CD4-positive, alpha-beta memory T cell (primary cell): ENCODE measurements at regions not wholly inside any gene's neighbourhood (a gene's known extent, or its start where the extent isn't known, plus 50 kb on each side); places are given as distances from the start of the nearest gene placed in this dataset.

ENCODE experiments used
- CTCF ChIA-PET: fragments of 350-600 bp; sonication (Branson Sonifier 250); formaldehyde crosslinking; loops from one replicate; lab custom pipeline; 2021; ENCODE audit warnings: inconsistent platforms; ENCODE audit not compliant: partially characterized antibody; lab: Charles Lee
- POLR2A ChIA-PET: fragments of 350-600 bp; sonication (Branson Sonifier 250); formaldehyde crosslinking; loops from one replicate; lab custom pipeline; 2021; ENCODE audit not compliant: partially characterized antibody; lab: Charles Lee
- DNase-seq, 5 donors: peaks; one replicate each; pipeline versions ENCODE4 v3.0.0 to v3.0.0-alpha.2; 2020 to 2022; ENCODE audit warnings: mixed read lengths in 1 of 5
- H3K27ac ChIP-seq: one replicate; pipeline ENCODE4 v1.7.0; 2013; ENCODE audit warnings: low read depth, low read length
- H3K27me3 ChIP-seq: 2 replicates; pipeline ENCODE4 v1.7.0; 2013; ENCODE audit warnings: mild to moderate bottlenecking, low read length, moderate library complexity; ENCODE audit not compliant: insufficient read depth
- H3K36me3 ChIP-seq: 2 replicates; pipeline ENCODE4 v1.7.0; 2013; ENCODE audit warnings: mild to moderate bottlenecking, low read length, moderate library complexity; ENCODE audit not compliant: insufficient read depth
- H3K4me1 ChIP-seq: 2 replicates; pipeline ENCODE4 v1.7.0; 2013; ENCODE audit warnings: mild to moderate bottlenecking, low read length, moderate library complexity; ENCODE audit not compliant: insufficient read depth
- H3K4me3 ChIP-seq, 2 donors: one replicate each; pipeline ENCODE4 v1.7.0; 2013; ENCODE audit warnings: low read length in 2 of 2, mild to moderate bottlenecking in 1 of 2
- H3K9me3 ChIP-seq, 2 donors: one replicate each; pipeline ENCODE4 v1.7.0; 2013; ENCODE audit warnings: low read length in 2 of 2, control low read depth in 1 of 2; ENCODE audit not compliant: control insufficient read depth in 1 of 2
- H3K27ac Mint-ChIP-seq, 7 donors: one replicate each; pipeline ENCODE4 v1.8.0; 2020 to 2021; ENCODE audit warnings: mixed read lengths in 7 of 7, mild to moderate bottlenecking in 6 of 7, inconsistent platforms in 3 of 7, moderate library complexity in 3 of 7
- H3K27me3 Mint-ChIP-seq, 2 donors: one replicate each; pipeline ENCODE4 v1.8.0; 2020 to 2021; ENCODE audit warnings: mixed read lengths in 2 of 2
- H3K36me3 Mint-ChIP-seq, 2 donors: one replicate each; pipeline ENCODE4 v1.8.0; 2020 to 2021; ENCODE audit warnings: mixed read lengths in 2 of 2, inconsistent platforms in 1 of 2, mild to moderate bottlenecking in 1 of 2
- H3K4me1 Mint-ChIP-seq, 4 donors: one replicate each; pipeline ENCODE4 v1.8.0; 2020 to 2021; ENCODE audit warnings: mixed read lengths in 4 of 4, mild to moderate bottlenecking in 1 of 4
- H3K4me3 Mint-ChIP-seq, 8 donors: one replicate each; pipeline ENCODE4 v1.8.0; 2020 to 2021; ENCODE audit warnings: mixed read lengths in 8 of 8, mild to moderate bottlenecking in 7 of 8, moderate library complexity in 6 of 8, inconsistent platforms in 3 of 8
- H3K9me3 Mint-ChIP-seq, 8 donors: one replicate each; pipeline ENCODE4 v1.8.0; 2020 to 2021; ENCODE audit warnings: mixed read lengths in 8 of 8, mild to moderate bottlenecking in 5 of 8, inconsistent platforms in 3 of 8, moderate library complexity in 1 of 8
- intact Hi-C: fragments of 100-400 bp; cut with micrococcal nuclease; formaldehyde crosslinking; loops from one replicate; pipeline ENCODE4 v1.15.1; 2023

DNA sequence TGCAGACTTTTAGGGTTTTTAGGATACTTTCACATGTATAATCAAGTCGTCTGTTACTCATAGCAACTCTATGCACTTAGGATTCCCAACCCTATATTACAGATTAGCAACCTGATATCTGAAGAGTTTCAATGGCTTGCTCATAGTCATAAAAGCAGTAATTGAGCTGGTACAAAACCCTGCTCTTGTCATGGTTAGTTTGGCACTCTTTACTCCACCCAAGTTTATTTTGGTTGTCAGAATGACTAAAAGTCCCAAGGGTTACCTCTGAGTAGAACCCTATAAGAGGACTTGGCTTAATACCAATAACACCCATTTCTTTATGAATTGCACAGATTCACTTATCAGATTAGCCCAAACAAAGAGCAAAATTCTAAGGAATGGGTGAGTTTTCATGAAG lies 550.6 kb downstream of the SOX6 start:
- Mint-ChIP-seq H3K9me3 (peaks cover 0 to 3% (median 0%) of the 10 kb centered on the region in 8 donors), H3K27ac (no peak overlapping the region), H3K4me3 (no peak overlapping the region), H3K27me3 (no peaks in the 10 kb centered on the region), H3K36me3 (no peaks in the 10 kb centered on the region), H3K4me1 (peaks cover 0 to 4% (median under 1%) of the 10 kb centered on the region in 4 donors)
- Histone ChIP-seq H3K27me3 (no peaks in the 10 kb centered on the region), H3K36me3 (no peaks in the 10 kb centered on the region), H3K9me3 (no peaks in the 10 kb centered on the region), H3K27ac (no peak overlapping the region), H3K4me3 (no peak overlapping the region), H3K4me1 (no peaks in the 10 kb centered on the region)
- ChIA-PET POLR2A (no interaction called here), CTCF (no interaction called here)
- intact Hi-C loops, result no loop called here
- DNase-seq, result no peak

DNA sequence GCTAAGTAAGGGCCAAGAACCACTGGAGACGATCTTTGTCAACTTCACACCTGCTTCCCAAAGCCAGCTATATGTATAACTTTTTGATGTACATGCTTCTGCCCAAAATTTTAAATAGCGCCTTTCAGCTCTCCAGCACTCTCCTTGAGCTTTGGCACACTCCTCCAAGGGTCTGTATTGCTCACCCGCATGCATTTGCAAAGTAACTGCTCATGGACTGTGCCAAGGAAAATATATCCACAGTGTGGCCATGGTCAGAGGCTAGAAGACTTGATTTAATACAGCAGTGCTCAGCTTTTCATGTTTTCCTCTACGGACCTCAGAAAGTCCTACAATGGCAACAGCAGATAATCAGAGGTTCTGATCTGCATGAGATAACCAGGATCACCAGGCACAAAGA lies 550.1 kb downstream of the SOX6 start:
- POLR2A ChIA-PET, result no interaction called here

DNA sequence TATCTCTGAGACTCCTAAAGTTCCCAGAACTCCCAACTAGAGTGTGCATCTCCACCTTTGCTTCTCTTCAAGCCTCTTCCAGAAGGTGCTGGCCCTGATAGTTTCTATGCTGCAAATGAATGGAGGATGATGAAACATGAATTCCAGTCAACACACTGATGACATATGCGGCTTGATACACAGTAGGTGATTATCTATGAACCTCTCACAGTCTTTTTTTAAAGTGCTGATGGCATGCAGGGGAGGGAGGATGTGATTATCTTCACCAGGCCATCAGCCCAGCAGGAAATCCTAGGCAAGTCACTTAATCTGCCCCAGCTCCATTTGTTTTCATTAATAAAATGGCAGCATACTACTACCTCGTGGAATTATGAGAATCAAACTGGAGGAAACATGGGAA lies 548.5 kb downstream of the SOX6 start:
- H3K27ac Mint-ChIP-seq, result no peak overlapping the region
- H3K4me1 ChIP-seq, result no peaks in the 10 kb centered on the region
- H3K36me3 Mint-ChIP-seq, result no peaks in the 10 kb centered on the region
- ChIA-PET POLR2A (no interaction called here), CTCF (no interaction called here)
- H3K27me3 ChIP-seq, result no peaks in the 10 kb centered on the region
- no peak for DNase-seq
- no peaks in the 10 kb centered on the region for H3K9me3 ChIP-seq
- no peak overlapping the region for H3K27ac ChIP-seq
- H3K4me3 Mint-ChIP-seq, result no peak overlapping the region
- intact Hi-C loops, result no loop called here
- H3K4me3 ChIP-seq, result no peak overlapping the region
- H3K36me3 ChIP-seq, result no peaks in the 10 kb centered on the region
- peaks cover 0 to 1% (median 0%) of the 10 kb centered on the region in 4 donors for H3K4me1 Mint-ChIP-seq
- H3K9me3 Mint-ChIP-seq, result peaks cover 0 to 3% (median 0%) of the 10 kb centered on the region in 8 donors
- H3K27me3 Mint-ChIP-seq, result no peaks in the 10 kb centered on the region

More for the DNA sequence above, 550.1 kb downstream of the SOX6 start:
- H3K4me1 Mint-ChIP-seq, result peaks cover 0 to 1% (median 0%) of the 10 kb centered on the region in 4 donors
- H3K9me3 Mint-ChIP-seq, result peaks cover 0 to 3% (median 0%) of the 10 kb centered on the region in 8 donors
- Histone ChIP-seq H3K4me1 (no peaks in the 10 kb centered on the region), H3K36me3 (no peaks in the 10 kb centered on the region), H3K9me3 (no peaks in the 10 kb centered on the region), H3K27me3 (no peaks in the 10 kb centered on the region), H3K4me3 (no peak overlapping the region), H3K27ac (no peak overlapping the region)
- no peaks in the 10 kb centered on the region for H3K36me3 Mint-ChIP-seq
- no peak for DNase-seq
- H3K27ac Mint-ChIP-seq, result no peak overlapping the region
- H3K4me3 Mint-ChIP-seq, result no peak overlapping the region
- intact Hi-C loops, result no loop called here
- no peaks in the 10 kb centered on the region for H3K27me3 Mint-ChIP-seq
- CTCF ChIA-PET, result no interaction called here

GRCh38 chr11:15810082-15810481 lies 546.3 kb downstream of the SOX6 start:
- CTCF ChIA-PET, result no interaction called here
- Histone ChIP-seq H3K9me3 (no peaks in the 10 kb centered on the region), H3K27ac (no peak overlapping the region)

DNA sequence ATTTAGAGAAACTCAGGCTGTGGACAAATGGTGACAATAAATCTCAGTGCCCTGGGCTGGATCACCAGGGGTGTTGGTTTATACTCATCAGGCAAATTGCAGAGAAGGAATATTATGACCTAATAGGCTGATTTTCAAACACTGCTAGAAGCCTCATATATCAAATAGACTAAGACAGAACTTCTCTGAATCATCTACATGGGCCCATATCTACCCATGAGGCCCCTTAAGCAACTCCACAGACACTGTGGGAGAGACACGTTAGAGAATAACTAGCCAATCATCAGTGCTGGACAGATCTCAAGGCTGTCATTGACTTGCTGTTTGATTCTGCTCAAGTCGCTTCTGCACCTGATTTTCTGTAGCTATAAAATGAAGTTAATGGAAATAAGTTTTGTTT lies 545.8 kb downstream of the SOX6 start:
- H3K27ac Mint-ChIP-seq, result no peak overlapping the region
- ChIA-PET CTCF (no interaction called here), POLR2A (no interaction called here)
- no peak overlapping the region for H3K4me3 Mint-ChIP-seq
- H3K9me3 Mint-ChIP-seq, result peaks cover 0 to 9% (median 0%) of the 10 kb centered on the region in 8 donors
- H3K4me1 Mint-ChIP-seq, result peaks cover 0 to 4% (median 0%) of the 10 kb centered on the region in 4 donors
- DNase-seq, result no peak
- H3K36me3 Mint-ChIP-seq, result no peaks in the 10 kb centered on the region
- Histone ChIP-seq H3K27me3 (no peaks in the 10 kb centered on the region), H3K36me3 (no peaks in the 10 kb centered on the region), H3K4me1 (no peaks in the 10 kb centered on the region), H3K9me3 (no peaks in the 10 kb centered on the region), H3K4me3 (no peak overlapping the region), H3K27ac (no peak overlapping the region)
- peaks cover 0 to 2% of the 10 kb centered on the region in 2 donors for H3K27me3 Mint-ChIP-seq
- intact Hi-C loops, result no loop called here

More at GRCh38 chr11:15810082-15810481, 546.3 kb downstream of the SOX6 start:
- POLR2A ChIA-PET, result no interaction called here
- peaks cover 0 to 6% (median 0%) of the 10 kb centered on the region in 8 donors for H3K9me3 Mint-ChIP-seq
- intact Hi-C loops, result no loop called here
- Histone ChIP-seq H3K4me1 (no peaks in the 10 kb centered on the region), H3K27me3 (no peaks in the 10 kb centered on the region), H3K4me3 (no peak overlapping the region), H3K36me3 (no peaks in the 10 kb centered on the region)
- no peak for DNase-seq
- H3K4me3 Mint-ChIP-seq, result no peak overlapping the region
- no peaks in the 10 kb centered on the region for H3K36me3 Mint-ChIP-seq
- H3K27ac Mint-ChIP-seq, result no peak overlapping the region
- H3K27me3 Mint-ChIP-seq, result peaks cover 0 to 2% of the 10 kb centered on the region in 2 donors
- peaks cover 0 to 4% (median 0%) of the 10 kb centered on the region in 4 donors for H3K4me1 Mint-ChIP-seq

DNA sequence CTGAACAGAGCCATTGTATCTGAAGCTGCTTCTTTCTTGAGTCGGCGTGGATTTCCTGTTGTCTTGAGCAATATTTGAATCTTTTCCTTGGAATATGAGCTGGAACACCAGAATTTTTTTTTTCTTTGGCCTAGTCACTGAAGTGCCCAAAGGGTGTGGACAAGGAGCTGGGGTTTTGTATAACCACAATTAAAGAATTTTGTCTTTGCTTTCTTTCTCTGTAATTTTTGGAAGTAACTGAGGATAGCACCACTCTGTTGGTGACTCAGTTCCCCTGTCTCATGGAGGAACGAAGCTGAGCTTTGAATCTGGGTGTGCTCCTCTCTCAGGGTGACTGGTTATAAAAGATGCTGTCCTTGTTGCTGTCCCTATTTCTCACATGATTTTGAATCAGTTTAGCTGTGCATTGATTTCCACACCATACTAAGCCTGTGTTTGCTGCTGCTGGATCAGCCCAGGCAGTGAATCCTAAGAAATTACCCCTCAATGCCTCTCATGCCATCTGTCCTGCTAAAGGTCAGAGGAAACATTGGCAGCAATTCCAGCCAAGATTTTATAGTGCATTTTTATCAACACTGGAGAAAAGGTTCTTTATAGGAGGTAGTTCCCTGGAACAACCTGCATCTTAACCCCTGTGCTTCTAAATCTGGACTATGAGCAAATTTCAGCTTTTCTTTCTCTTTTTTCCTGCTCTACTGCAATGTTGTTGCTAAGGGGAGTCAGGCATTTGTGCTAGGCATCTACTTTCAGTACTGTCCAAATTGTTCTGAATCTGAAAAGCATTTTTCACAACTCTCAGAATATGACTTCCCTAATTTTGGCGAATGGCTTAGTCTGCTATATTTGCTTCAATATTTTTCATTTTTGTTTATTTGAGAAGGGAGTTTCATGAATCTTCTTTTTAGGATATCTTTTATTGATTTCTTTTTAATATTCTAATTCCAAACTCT lies 540.8 kb downstream of the SOX6 start:
- CTCF ChIA-PET, result no interaction called here
- Mint-ChIP-seq H3K4me1 (peaks cover 0 to 4% (median 0%) of the 10 kb centered on the region in 4 donors), H3K9me3 (peaks cover 0 to 15% (median under 1%) of the 10 kb centered on the region in 8 donors), H3K4me3 (no peak overlapping the region), H3K36me3 (no peaks in the 10 kb centered on the region), H3K27me3 (peaks cover 0 to 7% of the 10 kb centered on the region in 2 donors), H3K27ac (no peak overlapping the region)
- no peaks in the 10 kb centered on the region for H3K4me1 ChIP-seq
- no peak overlapping the region for H3K27ac ChIP-seq
- no peak overlapping the region for H3K4me3 ChIP-seq
- H3K36me3 ChIP-seq, result no peaks in the 10 kb centered on the region
- H3K27me3 ChIP-seq, result no peaks in the 10 kb centered on the region
- no peaks in the 10 kb centered on the region for H3K9me3 ChIP-seq
- intact Hi-C loops, result no loop called here
- no peak for DNase-seq
- POLR2A ChIA-PET, result no interaction called here

DNA sequence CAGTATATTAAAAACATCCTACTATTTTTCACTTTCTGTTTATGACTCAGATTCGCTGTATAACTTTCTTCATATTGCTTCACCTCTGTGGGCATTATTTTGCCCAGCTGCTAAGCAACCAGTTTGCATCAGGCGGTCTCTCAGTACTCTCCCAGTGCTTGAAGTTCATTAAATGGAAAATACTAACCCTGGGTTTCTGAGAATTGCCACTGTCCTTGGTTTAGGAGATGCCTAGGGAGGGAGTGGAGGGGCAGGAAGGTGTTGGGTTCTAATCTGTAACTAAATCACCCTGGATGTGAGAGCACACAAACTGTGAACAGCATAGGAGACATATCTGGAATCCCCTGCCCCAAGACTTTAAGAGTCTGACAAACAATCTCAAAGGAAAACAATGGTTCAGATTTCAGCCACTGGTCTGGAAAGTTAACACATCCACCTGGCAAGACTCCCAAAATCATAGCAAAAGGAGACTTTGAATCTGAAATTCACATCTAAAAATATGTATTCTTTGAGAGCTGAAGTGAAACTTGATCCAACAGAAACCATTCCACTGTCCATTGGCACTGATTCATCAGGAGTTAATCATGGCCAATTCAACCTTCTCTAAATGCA lies 540.0 kb downstream of the SOX6 start:
- no peak for DNase-seq
- H3K27ac Mint-ChIP-seq, result no peak overlapping the region
- no peaks in the 10 kb centered on the region for H3K4me1 ChIP-seq
- H3K4me3 Mint-ChIP-seq, result no peak overlapping the region
- no peaks in the 10 kb centered on the region for H3K27me3 ChIP-seq
- ChIA-PET POLR2A (no interaction called here), CTCF (no interaction called here)
- H3K9me3 ChIP-seq, result no peaks in the 10 kb centered on the region
- no peak overlapping the region for H3K4me3 ChIP-seq
- H3K27me3 Mint-ChIP-seq, result peaks cover 0 to 8% of the 10 kb centered on the region in 2 donors
- H3K27ac ChIP-seq, result no peak overlapping the region
- no peaks in the 10 kb centered on the region for H3K36me3 Mint-ChIP-seq
- no peaks in the 10 kb centered on the region for H3K36me3 ChIP-seq
- H3K4me1 Mint-ChIP-seq, result peaks cover 0 to 4% (median 0%) of the 10 kb centered on the region in 4 donors
- peaks cover 0 to 15% (median 4%) of the 10 kb centered on the region in 8 donors for H3K9me3 Mint-ChIP-seq
- intact Hi-C loops, result no loop called here
